HL-60 (cell line): ENCODE measurements at regions not wholly inside any gene's neighbourhood (a gene's known extent, or its start where the extent isn't known, plus 50 kb on each side); places are given as distances from the start of the nearest gene placed in this dataset.

Experiments used
- DNase-seq, 2 experiments: peaks; one replicate each; pipeline ENCODE4 v3.0.0-alpha.2; 2010 to 2020; ENCODE audit warnings: low read depth in 1 of 2, low spot score in 1 of 2
- H3K27ac ChIP-seq: fragments of 250-450 bp; sonication (Bioruptor Pico); replicated peaks from 2 replicates; pipeline ENCODE4 v1.5.1; 2020; ENCODE audit warnings: mild to moderate bottlenecking, moderate library complexity
- H3K27me3 ChIP-seq: fragments of 250-450 bp; sonication (Bioruptor Pico); 2 replicates; pipeline ENCODE4 v1.5.1; 2021; ENCODE audit warnings: mild to moderate bottlenecking, moderate library complexity; ENCODE audit not compliant: insufficient read depth, poor library complexity, severe bottlenecking
- H3K4me3 ChIP-seq: replicated peaks from 2 replicates; pipeline ENCODE4 v1.5.1; 2011; ENCODE audit warnings: mild to moderate bottlenecking, control low read depth, low read length; ENCODE audit not compliant: insufficient read depth
- CTCF ChIP-seq: IDR thresholded peaks from one replicate; pipeline ENCODE4 v1.5.1; 2011; ENCODE audit warnings: low read length, control low read depth, inconsistent platforms; ENCODE audit not compliant: insufficient read depth
- GABPA ChIP-seq: IDR thresholded peaks from 2 replicates; pipeline ENCODE4 v1.6.1; 2012; ENCODE audit warnings: low read depth
- POLR2AphosphoS5 ChIP-seq: IDR thresholded peaks from 2 replicates; pipeline ENCODE4 v1.6.1; 2012; ENCODE audit warnings: low read depth
- SPI1 ChIP-seq: IDR thresholded peaks from 2 replicates; pipeline ENCODE4 v1.6.1; 2012; ENCODE audit warnings: low read depth, mild to moderate bottlenecking, borderline replicate concordance
- TF ChIP-seq, protein P1 (sequence below): IDR thresholded peaks from 2 replicates; pipeline ENCODE4 v1.6.1; 2012; ENCODE audit warnings: low read depth; ENCODE audit not compliant: insufficient replicate concordance

DNA sequence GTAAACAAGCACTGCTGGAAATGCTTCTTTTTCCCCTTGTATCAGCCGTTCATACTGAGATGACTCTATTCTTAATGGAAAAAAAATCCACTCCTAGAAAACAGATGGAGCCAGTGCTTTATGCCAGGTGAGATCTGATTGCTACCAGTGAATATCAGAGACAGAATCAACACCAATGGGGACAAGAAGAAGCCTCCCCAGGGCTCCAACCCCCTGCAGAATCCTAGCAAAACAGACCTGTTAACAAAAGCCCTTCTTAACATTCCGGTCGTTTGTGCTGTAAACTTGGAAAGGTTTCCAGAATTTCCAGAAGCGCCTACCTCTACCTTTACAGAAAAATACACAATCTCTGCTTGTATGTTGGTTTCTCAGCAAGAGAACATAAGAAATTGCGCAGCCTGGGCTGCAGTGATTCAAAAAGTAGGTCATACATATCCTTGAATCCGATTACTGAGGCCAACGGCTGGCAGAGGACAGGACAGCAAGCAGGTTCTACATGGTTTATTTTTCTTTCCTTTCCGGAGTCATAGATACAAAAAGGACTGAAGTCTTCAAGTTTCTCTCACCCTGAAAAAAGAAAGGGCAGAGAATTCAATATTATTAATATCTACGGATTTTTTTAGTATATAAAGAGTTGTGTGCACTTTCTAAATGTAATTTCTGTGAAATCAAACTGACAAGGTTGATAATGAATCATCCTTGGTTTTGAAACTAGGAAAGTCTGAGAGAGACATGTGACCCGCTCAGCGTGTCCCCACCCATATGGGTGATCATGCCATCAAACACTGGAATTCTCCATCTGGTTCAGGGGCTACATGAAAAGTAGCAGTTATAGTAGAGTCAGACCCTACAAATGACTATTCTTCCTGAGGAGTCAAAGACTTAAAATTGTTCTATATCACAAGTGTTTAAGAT is 266.7 kb upstream of the MGAT5 start:
- H3K27me3 ChIP-seq = peaks cover 3% of the 10 kb centered on the region
- no peak for DNase-seq
- H3K4me3 ChIP-seq = no peak overlapping the region
- H3K27ac ChIP-seq = no peak overlapping the region
- TF ChIP-seq, protein P1, sequence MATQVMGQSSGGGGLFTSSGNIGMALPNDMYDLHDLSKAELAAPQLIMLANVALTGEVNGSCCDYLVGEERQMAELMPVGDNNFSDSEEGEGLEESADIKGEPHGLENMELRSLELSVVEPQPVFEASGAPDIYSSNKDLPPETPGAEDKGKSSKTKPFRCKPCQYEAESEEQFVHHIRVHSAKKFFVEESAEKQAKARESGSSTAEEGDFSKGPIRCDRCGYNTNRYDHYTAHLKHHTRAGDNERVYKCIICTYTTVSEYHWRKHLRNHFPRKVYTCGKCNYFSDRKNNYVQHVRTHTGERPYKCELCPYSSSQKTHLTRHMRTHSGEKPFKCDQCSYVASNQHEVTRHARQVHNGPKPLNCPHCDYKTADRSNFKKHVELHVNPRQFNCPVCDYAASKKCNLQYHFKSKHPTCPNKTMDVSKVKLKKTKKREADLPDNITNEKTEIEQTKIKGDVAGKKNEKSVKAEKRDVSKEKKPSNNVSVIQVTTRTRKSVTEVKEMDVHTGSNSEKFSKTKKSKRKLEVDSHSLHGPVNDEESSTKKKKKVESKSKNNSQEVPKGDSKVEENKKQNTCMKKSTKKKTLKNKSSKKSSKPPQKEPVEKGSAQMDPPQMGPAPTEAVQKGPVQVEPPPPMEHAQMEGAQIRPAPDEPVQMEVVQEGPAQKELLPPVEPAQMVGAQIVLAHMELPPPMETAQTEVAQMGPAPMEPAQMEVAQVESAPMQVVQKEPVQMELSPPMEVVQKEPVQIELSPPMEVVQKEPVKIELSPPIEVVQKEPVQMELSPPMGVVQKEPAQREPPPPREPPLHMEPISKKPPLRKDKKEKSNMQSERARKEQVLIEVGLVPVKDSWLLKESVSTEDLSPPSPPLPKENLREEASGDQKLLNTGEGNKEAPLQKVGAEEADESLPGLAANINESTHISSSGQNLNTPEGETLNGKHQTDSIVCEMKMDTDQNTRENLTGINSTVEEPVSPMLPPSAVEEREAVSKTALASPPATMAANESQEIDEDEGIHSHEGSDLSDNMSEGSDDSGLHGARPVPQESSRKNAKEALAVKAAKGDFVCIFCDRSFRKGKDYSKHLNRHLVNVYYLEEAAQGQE = no peak
- TF ChIP-seq CTCF (no peak), GABPA (no peak), SPI1 (no peak)

DNA sequence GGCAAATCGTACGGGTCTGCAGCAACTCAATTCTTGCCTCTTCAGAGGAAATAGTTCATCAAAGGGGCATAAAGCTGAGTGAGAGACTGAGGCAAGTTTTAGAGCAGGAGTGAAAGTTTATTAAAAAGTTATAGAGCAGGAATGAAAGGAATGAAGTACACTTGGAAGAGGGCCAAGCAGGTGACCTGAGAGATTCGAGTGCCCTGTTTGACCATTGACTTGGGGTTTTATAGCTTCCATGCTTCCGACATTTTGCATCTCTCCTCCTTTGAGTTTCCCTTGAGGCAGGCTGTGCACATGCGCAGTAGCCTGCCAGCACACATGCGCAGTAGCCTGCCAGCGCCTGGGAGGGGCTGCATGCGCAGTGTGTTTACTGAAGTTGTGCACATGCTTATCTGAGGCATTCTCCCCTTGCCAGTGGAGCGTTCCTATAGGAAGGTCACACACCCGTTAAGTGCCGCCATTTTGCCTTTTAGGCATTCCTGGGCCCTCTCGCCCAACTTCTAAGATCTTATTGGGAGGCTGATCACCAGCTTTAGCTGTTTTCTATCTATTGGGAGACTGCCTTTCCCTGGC is 265.5 kb upstream of the MGAT5 start:
- Histone ChIP-seq H3K4me3 (no peak overlapping the region), H3K27ac (no peak overlapping the region), H3K27me3 (peaks cover 3% of the 10 kb centered on the region)
- TF ChIP-seq POLR2AphosphoS5 (no peak), GABPA (no peak), SPI1 (no peak), CTCF (no peak)
- TF ChIP-seq, protein P1 = no peak
- no peak for DNase-seq

DNA sequence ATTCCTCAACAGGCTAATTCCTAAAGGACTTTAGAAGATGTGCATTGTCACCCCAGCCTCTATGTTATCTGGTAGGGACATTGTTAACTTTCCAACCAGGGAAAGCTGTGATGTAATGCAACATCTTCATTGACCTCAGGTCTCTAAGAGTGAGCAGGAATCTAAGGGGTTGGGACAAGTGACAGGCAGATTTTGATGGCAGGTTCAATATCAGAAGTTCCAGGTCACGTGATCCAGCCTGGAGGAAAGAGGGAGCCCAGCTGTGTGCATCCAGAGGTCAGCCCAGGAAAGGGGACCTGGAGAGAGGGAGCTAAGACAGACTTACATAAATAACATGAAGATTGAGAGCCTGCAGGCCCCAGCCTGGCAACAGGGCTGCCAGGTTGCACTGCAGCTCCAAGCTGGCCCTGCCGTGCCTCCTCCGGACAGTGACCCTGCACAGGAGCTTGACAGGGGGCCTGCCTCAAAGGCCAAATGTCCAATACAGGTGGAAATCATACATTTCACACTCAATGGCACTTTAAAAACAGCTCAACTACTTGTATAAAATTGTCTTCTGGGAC is 262.2 kb upstream of the MGAT5 start:
- DNase-seq = no peak
- H3K27me3 ChIP-seq = no peaks in the 10 kb centered on the region
- no peak overlapping the region for H3K27ac ChIP-seq
- TF ChIP-seq CTCF (no peak), GABPA (no peak), POLR2AphosphoS5 (no peak), SPI1 (no peak)
- TF ChIP-seq, protein P1 = no peak
- no peak overlapping the region for H3K4me3 ChIP-seq
